Lower leg skin (tissue), 4 donors: ENCODE measurements at regions not wholly inside any gene's neighbourhood (a gene's known extent, or its start where the extent isn't known, plus 50 kb on each side); places are given as distances from the start of the nearest gene placed in this dataset.

Source experiments
- DNase-seq, 2 donors: peaks; one replicate each; pipeline ENCODE4 v3.0.0-alpha.2; 2019; ENCODE audit warnings: low spot score in 2 of 2
- H3K4me3 ChIP-seq: fragments of 200-600 bp; sonication (generic); 2 replicates; pipeline ENCODE4 v1.5.1; 2017; ENCODE audit warnings: mild to moderate bottlenecking, low read depth; ENCODE audit not compliant: poor library complexity, severe bottlenecking
- POLR2A ChIP-seq, 2 donors: fragments of 450-650 bp; IDR thresholded peaks; one replicate each; pipeline ENCODE4 v1.6.1; 2016 to 2017; ENCODE audit warnings: antibody characterized with exemption in 2 of 2, mild to moderate bottlenecking in 1 of 2, moderate library complexity in 1 of 2
- WGBS, 2 donors: methylation state at CpG; one replicate each; pipeline ENCODE4 v1.1.5; 2018; 5-methylcytosine and 5-hydroxymethylcytosine counted together
- intact Hi-C: fragments of 100-400 bp; cut with DNase I; formaldehyde crosslinking; loops from one replicate; pipeline ENCODE4 v1.15.0; 2023; ENCODE audit warnings: low total_unique reads
- TF ChIP-seq, protein P1 (sequence below), 3 donors: fragments of 450-650 bp; IDR thresholded peaks; one replicate each; pipeline ENCODE4 v1.5.1; 2016; ENCODE audit warnings: antibody characterized with exemption in 3 of 3, mild to moderate bottlenecking in 3 of 3, moderate library complexity in 2 of 3

DNA sequence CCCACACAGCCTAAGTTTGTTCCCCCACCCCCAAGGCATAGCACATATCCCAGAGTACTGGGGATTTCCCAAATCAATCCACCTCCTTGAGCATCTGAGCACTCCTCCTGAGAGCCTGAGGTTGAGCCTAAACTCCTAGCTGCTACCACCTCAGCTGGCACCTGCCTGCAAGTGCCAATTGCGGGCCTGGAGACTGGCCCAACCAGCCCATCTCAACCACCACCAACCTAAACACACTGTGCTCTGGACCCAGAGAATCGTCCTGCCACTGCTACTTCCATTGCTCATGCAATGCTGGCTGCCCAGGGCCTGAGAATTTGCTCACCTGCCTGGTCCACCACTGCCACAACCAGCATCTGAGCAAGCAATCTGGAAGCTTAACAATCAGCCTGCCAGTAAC, 177.1 kb downstream of the FGF13 start:
- intact Hi-C loops: no loop called here
- 54% methylated on average over 2 of the region's 2 CpGs; no CpG with 5 or more reads in 1 of the 2 donors for WGBS, 2 donors
- no peak overlapping the region for H3K4me3 ChIP-seq
- DNase-seq: no peak
- TF ChIP-seq, protein P1, sequence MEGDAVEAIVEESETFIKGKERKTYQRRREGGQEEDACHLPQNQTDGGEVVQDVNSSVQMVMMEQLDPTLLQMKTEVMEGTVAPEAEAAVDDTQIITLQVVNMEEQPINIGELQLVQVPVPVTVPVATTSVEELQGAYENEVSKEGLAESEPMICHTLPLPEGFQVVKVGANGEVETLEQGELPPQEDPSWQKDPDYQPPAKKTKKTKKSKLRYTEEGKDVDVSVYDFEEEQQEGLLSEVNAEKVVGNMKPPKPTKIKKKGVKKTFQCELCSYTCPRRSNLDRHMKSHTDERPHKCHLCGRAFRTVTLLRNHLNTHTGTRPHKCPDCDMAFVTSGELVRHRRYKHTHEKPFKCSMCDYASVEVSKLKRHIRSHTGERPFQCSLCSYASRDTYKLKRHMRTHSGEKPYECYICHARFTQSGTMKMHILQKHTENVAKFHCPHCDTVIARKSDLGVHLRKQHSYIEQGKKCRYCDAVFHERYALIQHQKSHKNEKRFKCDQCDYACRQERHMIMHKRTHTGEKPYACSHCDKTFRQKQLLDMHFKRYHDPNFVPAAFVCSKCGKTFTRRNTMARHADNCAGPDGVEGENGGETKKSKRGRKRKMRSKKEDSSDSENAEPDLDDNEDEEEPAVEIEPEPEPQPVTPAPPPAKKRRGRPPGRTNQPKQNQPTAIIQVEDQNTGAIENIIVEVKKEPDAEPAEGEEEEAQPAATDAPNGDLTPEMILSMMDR (IDR thresholded peaks at IDR 0.05): no peak
- TF ChIP-seq POLR2A (IDR thresholded peaks at IDR 0.05): no peak

- intact Hi-C loops: no loop called here
- 48 to 53% methylated on average over 2 of the region's 2 CpGs for WGBS, 2 donors
- TF ChIP-seq POLR2A (IDR thresholded peaks at IDR 0.05): no peak
- TF ChIP-seq, protein P1 (IDR thresholded peaks at IDR 0.05): no peak
- no peak for DNase-seq
- no peak overlapping the region for H3K4me3 ChIP-seq
Measured at GRCh38 chrX:138519296-138519695, 192.2 kb downstream of the FGF13 start.

- intact Hi-C loops: no loop called here
- DNase-seq: no peak
- H3K4me3 ChIP-seq: no peak overlapping the region
- WGBS, 2 donors: 73 to 85% methylated on average over 3 of the region's 3 CpGs
- TF ChIP-seq, protein P1 (IDR thresholded peaks at IDR 0.05): no peak
- TF ChIP-seq POLR2A (IDR thresholded peaks at IDR 0.05): no peak
Measured at GRCh38 chrX:138504273-138504672, 207.2 kb downstream of the FGF13 start.

GRCh38 chrX:138492371-138492770, 219.1 kb downstream of the FGF13 start:
- intact Hi-C loops: no loop called here
- TF ChIP-seq, protein P1 (IDR thresholded peaks at IDR 0.05): no peak
- no peak for TF ChIP-seq POLR2A (IDR thresholded peaks at IDR 0.05)
- no peak overlapping the region for H3K4me3 ChIP-seq
- DNase-seq: no peak
- 70 to 76% methylated on average over 3 of the region's 3 CpGs for WGBS, 2 donors

DNA sequence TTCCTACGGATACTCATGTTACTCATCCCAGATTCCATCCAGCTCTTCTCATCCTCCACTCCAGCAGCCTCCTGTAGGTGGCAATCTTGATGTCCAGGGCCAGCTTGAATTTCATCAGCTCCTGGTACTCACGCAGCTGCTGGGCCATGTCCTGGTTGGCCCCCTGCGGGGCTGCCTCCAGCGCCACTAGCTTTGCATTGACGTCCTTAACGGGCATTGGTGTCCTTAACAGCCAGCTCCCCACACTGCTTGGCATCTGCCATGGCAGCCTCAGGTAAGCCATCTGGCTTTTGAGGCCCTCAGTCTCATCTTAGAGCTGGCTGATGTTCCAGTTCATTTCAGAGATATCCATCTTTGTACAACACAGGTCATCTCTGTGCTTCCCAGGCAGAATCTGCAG, 223.7 kb downstream of the FGF13 start:
- 66 to 89% methylated on average over 6 of the region's 6 CpGs for WGBS, 2 donors
- intact Hi-C loops: loop anchor here (10.0 kb wide), 1 partner anchor 63 kb away; no protein-coding TSS in a partner anchor
- no peak for DNase-seq
- H3K4me3 ChIP-seq: no peak overlapping the region
- TF ChIP-seq, protein P1 (IDR thresholded peaks at IDR 0.05): no peak
- TF ChIP-seq POLR2A (IDR thresholded peaks at IDR 0.05): no peak

DNA sequence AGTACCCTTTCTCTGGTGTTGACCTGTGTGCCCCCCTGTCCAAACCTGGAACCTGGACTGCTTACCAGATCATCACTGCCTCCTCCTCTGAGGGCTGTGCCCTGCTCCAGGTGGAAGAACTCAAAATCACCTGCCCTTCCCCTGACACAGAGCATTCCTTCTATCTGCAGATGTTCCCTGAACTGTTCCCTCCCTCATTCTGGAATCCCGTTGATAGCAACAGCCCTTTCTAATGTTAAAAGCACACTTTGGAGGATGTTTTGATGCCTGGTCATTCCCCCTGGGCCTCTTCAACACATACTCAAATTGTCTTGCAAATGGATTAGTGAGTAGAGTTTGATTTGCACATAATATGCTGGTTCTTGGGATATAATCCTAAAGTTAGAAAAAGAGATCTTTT, 225.8 kb downstream of the FGF13 start:
- DNase-seq: no peak
- no peak for TF ChIP-seq POLR2A (IDR thresholded peaks at IDR 0.05)
- TF ChIP-seq, protein P1 (IDR thresholded peaks at IDR 0.05): no peak
- WGBS, 2 donors: 6 to 13% methylated on average over 1 of the region's 1 CpG
- intact Hi-C loops: loop anchor here (10.0 kb wide), 1 partner anchor 61 kb away; no protein-coding TSS in a partner anchor
- no peak overlapping the region for H3K4me3 ChIP-seq
